TTC549 (cell line): ENCODE measurements at regions not wholly inside any gene's neighbourhood (a gene's known extent, or its start where the extent isn't known, plus 50 kb on each side); places are given as distances from the start of the nearest gene placed in this dataset.
A peak's percentile ranks its signal among the peaks of the same experiment; 100 is the strongest.
"Not testable (repeated sequence)": the region's sequence is repeated elsewhere in the genome, so short reads cannot be mapped to it uniquely, and the experiment has no call there.

Experiments used
- FAIRE-seq: peaks from 2 replicates; lab custom pipeline; 2012; peaks lifted over from hg19 to GRCh38; lab: Jason Lieb, UNC

GRCh38 chr17:70597774-70598173, 428.4 kb downstream of the KCNJ2 start:
- FAIRE-seq: no peak

- peak; percentile 46 for FAIRE-seq
Measured at GRCh38 chr17:70599198-70599597, 429.9 kb downstream of the KCNJ2 start.

- FAIRE-seq: not testable (repeated sequence)
Measured at GRCh38 chr17:70599945-70600344, 430.6 kb downstream of the KCNJ2 start.

- FAIRE-seq: no peak
Measured at GRCh38 chr17:70603226-70603625, 433.9 kb downstream of the KCNJ2 start.

GRCh38 chr17:70604854-70605253, 435.5 kb downstream of the KCNJ2 start:
- no peak for FAIRE-seq

GRCh38 chr17:70606086-70606485, 436.8 kb downstream of the KCNJ2 start:
- no peak for FAIRE-seq

GRCh38 chr17:70608193-70608592, 438.9 kb downstream of the KCNJ2 start:
- no peak for FAIRE-seq

GRCh38 chr17:70608957-70609356, 439.6 kb downstream of the KCNJ2 start:
- FAIRE-seq: no peak

- no peak for FAIRE-seq
Measured at GRCh38 chr17:70609566-70609965, 440.2 kb downstream of the KCNJ2 start.

GRCh38 chr17:70610161-70610560, 440.8 kb downstream of the KCNJ2 start:
- no peak for FAIRE-seq

GRCh38 chr17:70613681-70614080, 444.3 kb downstream of the KCNJ2 start:
- no peak for FAIRE-seq

- no peak for FAIRE-seq
Measured at GRCh38 chr17:70615831-70616230, 446.5 kb downstream of the KCNJ2 start.

- no peak for FAIRE-seq
Measured at GRCh38 chr17:70618641-70619040, 449.3 kb downstream of the KCNJ2 start.

GRCh38 chr17:70621566-70621965, 452.2 kb downstream of the KCNJ2 start:
- FAIRE-seq: no peak

- no peak for FAIRE-seq
Measured at GRCh38 chr17:70622368-70623260, 453.3 kb downstream of the KCNJ2 start.

GRCh38 chr17:70624211-70624610, 454.9 kb downstream of the KCNJ2 start:
- no peak for FAIRE-seq

GRCh38 chr17:70629902-70630301, 460.6 kb downstream of the KCNJ2 start:
- no peak for FAIRE-seq

- FAIRE-seq: peak; percentile 83
Measured at GRCh38 chr17:70636517-70637133, 467.3 kb downstream of the KCNJ2 start.

GRCh38 chr17:70642059-70642458, 472.7 kb downstream of the KCNJ2 start:
- no peak for FAIRE-seq

- no peak for FAIRE-seq
Measured at GRCh38 chr17:70644096-70644495, 474.8 kb downstream of the KCNJ2 start.

- FAIRE-seq: no peak
Measured at GRCh38 chr17:70646673-70647072, 477.3 kb downstream of the KCNJ2 start.

GRCh38 chr17:70648166-70648565, 478.8 kb downstream of the KCNJ2 start:
- FAIRE-seq: no peak

- FAIRE-seq: no peak
Measured at GRCh38 chr17:70653850-70654249, 484.5 kb downstream of the KCNJ2 start.

- no peak for FAIRE-seq
Measured at GRCh38 chr17:70654706-70655105, 485.4 kb downstream of the KCNJ2 start.
